ENCODE measurements at regions not wholly inside any gene's neighbourhood (a gene's known extent, or its start where the extent isn't known, plus 50 kb on each side); places are given as distances from the start of the nearest gene placed in this dataset.

DNA sequence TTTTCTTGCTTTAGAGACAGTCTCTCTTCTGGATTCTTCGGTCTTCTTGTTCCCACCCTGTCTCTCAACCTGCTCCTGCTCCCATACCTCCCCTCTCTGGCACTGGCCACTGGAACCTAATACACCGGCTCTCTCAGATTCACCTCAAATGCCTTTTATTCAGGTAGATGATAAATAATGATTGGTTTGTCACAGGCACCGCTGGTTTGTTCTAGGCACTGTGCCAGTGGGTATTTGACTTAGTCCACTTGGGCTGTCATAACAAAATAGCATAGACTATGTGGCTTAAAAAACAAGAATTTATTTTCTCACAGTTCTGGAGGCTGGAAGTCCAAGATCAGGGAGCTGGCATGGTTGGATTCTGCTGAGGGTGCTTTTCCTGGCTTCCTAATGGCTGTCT, 278.2 kb upstream of the STT3B start:
- DNase-seq: no peak

DNA sequence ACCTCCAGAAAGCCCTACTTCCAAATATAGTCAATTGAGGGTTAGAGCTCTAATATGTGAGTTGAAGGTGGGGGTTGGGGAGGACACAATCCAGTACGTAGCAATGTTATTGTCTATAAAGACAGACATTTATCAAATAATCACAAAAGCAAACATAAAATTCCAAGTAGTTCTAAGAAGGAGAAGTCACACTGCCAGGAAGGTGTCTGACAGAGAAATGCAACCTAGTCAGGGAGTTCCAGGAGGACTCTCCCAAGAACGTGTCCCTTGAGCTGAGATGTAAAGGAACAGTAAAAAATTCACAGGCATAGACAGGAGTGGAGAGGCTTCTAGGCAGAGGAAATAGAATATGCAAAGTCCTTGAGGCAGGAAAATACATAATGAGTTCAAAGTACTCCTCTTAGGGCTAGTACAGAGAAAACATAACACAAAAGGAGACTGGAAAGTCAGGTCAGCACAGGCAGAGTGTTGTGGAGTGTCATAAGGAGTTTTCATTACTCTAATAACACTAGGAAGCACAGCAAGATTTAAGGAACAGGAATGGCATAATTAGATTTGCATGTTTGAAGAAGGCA, 277.6 kb upstream of the STT3B start:
- no peak for DNase-seq

DNA sequence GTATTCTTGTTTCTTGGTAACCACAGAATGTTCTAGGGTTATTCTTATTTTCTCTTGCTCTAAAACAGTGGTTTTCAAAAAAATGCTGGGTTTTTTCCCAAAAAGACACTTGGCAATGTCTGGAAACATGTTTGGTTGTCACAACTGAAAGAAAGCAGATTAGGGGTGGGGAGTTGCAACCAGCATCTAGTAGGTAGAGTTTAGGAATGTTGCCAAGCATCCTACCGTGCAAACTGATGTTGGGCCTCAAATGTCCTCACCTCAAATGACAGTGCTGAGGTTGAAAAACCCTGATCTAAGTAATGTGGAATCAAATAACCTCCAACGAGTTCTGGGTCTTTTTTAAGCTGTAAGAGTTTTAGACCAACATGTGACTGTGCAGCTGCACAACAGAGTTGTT, 270.5 kb upstream of the STT3B start:
- DNase-seq: no peak

DNA sequence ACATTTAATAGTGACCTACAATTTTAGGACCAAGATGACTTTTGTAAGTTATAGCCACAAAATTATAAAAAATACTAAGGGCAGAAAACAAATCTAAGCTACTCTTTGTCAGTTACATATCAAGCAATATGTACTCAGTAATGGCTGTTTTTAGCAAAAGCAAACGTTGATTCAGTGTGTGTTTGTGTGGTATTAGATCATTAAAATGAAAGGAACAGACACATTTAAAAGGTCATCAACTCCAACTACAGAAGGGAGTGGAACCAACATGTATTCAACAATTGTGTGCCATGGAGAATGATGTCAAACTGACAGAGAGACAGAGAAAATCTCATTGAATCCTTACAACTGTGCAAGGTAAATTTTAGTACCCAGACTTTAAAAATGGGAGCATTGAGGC, 268.8 kb upstream of the STT3B start:
- no peak for DNase-seq

DNA sequence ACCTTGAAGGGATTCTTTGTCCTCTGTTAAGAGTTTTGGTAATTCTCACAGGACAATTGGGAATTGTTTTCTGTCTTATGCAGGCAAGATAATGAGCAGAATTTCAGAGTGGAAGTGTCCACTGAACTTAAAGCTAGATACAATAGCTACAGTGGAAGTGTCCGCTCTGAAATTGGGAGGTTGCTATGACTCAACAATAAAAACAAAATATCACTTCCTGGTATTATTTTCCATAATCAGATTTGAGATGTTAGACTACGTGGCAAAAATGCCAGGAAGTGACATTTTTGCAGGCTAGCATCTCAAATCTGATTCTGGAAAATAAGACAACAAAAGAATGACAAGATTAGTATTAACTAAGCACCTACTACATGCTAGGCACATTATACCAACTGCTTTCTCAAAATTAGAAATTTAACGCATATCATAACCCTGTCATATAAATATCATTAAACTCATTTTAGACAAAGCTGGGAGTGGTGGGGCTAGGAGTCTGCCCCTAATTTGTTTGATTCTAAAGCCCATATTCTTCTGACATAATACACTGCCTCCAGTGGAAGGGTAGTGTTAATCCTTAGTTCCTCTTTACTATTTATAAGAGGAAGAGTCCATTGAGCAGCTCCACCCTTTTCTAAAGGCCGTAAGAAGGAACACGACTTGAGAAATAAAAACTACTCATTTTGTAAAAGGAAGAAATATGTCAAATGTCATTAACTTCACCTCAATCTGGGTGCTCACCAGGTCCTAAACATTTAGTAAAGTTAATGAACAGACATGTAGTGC, 266.9 kb upstream of the STT3B start:
- no peak for DNase-seq

DNA sequence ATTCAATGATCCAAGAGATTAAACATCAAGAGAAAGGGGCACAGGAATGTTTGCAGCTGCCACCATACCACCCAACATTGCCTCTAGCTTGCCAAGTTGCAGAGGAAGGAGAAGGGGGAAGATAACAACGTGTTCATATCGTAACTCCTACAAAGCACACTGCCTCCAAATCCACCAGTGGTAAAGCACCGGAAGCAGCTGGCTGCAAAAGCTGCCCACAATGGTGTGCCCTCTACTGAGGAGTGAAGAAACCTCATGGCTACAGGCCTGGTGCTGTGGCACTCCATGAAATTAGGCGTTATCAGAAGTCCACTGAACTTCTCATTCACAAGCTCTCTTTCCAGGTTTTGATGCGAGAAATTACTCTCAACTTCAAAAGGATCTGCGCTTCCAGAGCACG, 263.9 kb upstream of the STT3B start:
- no peak for DNase-seq

DNA sequence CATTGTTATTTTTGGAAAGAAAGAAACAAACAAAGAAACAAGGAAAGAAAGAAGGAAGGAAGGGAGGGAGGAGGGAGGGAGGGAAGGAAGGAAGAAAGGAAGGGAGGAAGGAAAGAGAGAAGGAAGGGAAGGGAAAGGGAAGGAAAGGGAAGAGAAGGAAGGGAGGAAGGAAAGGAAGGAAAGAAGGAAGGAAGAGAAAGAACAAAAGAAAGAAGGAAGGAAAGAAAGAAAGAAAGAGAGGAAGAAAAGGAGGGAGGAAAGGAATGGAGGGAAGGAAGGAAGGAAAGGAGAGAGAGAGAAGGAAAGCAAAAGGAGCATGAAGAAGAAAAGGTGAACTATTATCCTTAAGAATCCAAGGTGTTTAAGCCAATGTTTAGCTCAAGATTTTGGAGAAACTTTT, 262.7 kb upstream of the STT3B start:
- no peak for DNase-seq

DNA sequence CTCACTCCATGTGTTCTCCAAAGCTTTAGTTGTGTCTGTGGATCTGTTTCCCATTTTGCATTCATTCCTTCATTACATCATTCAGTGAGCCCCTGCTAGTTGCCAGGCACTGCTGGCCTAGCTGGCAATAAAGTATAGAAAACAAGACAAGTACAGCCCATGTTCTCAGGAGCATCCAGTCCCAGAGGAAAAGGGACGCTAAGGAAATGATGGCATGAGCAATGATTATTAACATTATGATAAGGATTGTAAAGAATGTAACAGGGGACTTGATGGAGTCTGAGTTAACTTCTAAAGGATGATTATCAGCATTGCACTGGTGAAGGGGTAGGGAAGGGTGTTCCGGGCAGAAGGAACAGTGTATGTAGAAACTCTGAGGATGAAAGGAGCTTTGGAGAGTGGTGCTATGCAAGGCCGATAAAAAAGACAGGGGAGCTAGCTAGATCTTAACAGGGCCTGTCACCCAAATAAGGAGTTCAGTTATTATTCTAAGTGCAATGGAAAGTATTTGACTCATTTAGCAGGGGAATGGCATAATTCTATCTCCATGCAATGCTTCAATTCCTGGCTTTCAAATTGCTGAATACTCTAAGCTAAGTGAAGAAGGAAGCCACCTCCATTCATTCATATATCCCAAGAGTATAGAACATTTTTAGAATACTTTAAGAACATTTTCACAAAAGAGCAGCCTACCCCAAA, 258.2 kb upstream of the STT3B start:
- no peak for DNase-seq

DNA sequence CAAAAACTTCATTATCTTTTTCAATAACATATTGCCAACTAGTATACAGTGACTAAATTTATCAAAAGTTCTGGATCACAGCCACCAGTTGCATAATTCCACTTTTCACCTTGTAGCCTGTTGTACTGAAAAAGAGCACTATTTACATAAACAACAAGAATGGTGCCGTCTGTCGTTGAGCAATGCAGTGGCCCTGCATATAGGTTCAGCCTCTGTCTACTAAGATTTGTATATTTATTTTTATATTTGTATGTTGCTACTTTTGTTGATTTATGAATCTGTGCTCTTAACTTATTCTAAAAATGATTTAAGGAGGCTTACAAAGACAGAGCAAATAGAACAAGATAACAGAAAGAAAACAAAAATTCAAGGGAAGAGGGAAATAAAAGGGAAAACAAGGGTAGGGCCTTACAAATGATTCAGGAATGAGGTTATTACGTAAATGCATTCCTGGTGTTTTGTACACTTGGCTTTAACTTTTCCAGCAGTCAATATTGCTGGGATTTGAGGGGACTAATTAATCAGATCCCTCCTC, 257.6 kb upstream of the STT3B start:
- DNase-seq: no peak

DNA sequence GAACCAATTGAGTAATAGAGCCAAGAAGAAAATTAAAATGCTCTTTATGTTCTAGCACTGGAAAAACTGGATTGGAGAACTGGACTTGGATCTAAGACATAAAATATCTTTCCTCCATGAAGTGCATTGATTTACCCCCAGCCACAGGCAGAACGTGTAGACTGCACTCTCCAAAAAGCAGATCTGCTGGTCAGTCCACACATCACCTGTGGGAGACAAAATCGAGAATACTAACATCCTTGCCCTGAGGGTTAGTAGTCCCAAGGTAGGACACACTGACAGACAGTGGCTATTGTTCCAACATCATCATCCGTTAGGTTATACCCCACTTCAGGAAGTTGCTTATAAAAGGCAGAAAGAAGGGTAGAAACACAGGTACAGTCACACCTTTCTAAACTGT, 257.1 kb upstream of the STT3B start:
- no peak for DNase-seq

DNA sequence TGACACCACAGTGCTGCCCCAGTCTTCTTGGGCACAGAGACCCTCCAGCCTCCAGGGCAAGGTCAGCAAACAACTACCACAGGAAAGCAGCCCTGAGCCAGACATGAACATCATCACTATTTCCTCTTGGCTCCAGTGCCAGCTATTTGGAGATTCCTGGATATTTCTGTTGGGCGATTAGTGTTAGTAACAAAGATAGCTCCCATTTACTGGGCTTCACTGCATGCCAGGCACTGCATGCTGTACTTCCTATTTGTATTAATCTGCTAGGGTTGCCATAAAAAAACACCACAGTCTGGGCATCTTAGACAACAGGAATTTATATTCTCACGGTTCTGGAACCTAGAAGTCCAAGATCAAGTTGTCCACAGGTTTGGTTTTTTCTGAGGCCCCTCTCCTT, 255.1 kb upstream of the STT3B start:
- no peak for DNase-seq

DNA sequence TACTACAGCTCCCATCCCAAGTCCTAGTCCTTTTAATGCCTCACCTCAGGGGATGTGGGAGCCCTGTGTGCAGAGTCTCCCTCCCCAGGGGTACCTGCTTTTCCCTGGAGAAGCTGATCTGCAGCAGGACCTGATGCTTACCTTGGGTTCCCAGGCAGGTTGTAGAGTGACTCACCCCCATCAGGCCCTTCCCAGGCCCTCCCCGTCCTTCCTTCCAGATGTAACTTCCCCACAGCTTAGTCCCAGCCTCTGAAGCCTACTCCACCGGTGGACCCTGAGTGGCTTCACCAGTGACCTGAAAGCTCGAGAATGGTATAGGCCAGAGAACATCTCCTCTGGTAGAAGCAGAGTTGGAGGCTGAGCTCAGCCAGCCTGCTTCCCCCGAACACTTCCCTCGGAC, 254.2 kb upstream of the STT3B start:
- DNase-seq: no peak

DNA sequence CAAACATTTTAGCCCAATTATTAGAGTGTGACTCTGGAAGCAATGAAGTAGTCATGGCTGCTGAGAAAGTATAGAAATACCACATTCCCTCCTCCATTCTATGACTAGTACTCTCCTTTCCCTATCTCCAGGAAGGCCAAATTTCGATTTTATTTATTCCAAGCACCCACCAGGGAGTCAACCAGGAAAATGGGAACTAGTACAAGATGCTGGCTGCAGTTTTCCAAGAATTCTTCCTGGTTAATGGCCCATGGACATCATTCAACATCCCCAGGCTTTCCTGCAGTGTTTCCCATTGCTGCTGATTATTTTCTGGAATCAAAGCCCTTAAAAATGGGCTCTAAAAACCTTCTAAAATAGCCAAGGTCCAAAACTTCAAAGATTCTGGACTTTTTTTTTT, 247.9 kb upstream of the STT3B start:
- no peak for DNase-seq

DNA sequence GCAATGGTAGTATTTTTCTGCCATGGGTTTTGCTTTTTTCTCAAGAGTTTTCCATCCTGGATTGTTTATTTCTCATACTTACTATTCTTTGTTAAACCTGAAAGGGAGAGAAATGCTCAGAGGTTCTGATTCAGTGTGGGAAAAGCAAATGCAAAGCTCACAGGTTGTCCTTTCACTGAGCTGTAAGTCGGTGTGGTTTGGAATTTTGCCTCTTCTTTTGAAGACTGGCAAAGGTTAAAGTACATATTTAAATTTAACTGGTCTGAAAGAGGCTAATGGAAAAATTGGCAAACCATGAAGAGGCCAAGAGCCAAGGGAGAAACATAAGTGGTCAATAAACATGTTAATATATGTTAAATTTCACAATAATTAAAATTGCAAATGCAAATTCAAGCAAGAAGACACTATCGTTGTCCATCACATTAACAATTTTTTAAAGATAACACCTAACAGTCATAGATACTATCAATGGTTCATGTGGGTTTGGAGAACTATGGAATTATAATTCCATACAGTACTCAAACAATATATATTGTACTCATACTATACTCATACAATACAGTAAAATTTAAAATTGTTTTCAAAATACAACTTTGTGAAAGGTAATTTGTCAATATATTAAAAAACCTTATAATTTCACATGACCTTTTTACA, 246.8 kb upstream of the STT3B start:
- DNase-seq: no peak

DNA sequence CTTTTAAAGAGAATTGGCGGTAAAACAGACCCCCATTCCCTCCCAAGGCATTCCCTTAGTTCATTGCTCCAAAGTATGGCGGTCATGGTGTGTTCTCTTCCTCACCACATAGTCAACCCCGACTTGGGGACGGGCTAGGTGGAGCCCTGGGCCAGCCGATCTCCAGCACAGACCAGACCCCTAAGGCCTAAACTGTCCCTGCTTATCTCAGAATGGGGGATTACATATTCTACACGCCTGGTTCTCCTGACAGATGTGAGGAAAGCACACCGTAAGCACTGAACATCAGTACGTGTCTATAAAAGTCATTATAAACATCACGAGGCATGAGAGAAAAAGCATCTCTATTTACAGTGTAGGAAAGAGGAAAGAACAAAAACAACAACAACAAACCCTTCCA, 244.5 kb upstream of the STT3B start:
- no peak for DNase-seq

DNA sequence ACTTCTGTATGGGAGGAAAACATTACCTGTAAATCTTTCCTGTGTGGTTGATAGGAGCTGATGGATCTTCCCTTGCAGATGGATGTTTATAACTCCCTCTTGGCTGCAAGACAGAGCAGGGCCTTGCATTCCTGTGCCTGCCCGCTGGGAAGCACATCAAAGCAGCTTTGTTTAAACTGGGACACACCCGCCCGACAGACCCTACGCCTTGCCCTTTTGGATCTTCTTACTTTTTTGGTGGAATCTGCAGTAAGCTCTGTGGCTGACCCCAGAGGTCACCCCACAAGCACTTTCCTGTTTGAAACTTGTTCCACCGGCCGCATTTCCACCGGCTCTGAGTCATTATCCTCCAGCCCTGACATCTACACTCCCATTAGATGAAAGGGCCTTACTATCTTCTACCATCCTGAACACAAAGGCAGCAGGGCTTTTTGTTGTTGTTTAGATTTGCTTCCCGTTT, 244.1 kb upstream of the STT3B start:
- DNase-seq: no peak

DNA sequence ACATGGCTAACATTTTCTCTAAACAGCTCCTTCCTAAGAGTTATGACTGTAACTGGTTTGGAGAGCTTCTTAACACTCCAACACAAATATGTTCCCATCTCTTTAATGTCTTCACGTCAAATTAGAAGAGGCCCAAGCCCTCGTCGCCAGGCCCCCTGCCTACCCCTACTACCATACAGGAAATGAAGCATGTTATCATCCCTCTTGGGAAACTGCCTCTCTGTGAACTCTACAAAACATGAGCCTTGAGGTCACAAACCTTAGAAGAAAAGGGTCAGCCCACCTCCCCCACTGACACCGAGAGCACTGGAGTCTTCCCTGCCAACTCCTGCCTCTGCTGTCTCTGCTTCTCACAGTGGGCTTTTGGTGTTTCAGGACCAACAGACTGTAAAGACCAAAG, 243.1 kb upstream of the STT3B start:
- no peak for DNase-seq

DNA sequence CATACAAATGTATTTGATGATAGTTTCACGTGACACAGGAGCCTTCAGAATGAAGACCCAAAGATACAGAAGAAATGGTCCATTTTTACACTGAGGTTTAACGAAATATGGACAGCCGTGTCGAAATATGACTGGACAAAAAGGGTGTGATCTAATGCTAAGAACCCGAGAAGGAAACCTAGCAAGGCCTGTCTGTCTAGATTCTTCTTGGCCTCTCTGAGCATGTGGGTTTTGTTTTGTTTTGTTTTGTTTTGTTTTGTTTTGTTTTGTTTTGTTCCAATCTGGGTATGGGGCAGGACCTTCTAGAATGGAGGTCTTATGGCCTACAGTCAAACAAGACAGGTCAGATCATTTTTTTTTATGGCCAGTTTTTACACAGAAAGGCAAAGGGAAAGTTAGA, 242.7 kb upstream of the STT3B start:
- no peak for DNase-seq

DNA sequence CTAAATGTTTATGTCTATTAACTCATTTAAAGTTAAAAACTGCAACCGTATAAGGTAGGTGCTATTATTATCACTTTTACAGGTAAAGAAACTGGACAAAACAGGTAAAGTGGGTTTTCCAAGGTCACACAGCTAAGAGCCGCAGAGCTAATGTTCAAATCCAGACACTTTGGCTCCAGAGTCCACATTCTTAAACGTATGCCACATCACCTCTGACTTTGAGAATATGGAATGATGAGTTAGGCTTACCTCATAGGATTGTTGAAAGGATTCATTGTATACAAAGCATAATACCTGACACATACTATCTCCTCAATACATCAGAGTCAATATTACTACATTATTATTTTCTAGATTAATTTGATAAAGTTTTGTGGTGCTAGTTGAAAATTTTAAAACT, 240.9 kb upstream of the STT3B start:
- DNase-seq: no peak

DNA sequence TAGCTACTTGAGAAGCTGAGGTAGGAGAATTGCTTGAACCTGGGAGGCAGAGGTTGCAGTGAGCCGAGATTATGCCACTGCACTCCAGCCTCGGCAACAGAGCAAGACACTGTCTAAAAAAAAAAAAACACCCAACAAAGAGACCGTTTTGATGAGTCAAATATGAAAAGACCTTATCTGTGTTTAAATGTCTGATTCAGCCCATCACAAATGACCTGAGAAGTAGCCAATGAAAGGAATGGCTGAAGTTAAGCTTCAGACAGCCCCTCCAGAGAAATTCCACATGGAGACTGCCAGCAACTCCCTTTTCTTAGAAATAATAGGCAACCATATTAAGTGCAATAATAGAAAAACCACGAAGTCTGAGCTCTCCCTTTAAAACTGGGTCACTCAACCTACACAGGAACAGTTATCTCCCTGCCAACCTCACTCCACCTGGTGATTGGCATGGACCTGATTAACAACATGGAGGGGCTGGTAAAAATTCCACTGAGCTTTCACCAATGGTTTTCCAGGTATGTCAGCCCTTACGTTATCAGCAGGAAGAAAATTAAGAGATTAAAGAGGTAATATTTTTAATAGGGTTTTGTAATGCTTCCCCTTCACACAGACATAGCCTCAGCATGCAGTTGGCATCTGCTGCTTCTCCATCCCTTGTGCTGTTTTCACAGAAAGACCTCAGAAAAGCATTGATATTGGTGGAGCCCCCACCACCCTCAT, 238.1 kb upstream of the STT3B start:
- DNase-seq: no peak

DNA sequence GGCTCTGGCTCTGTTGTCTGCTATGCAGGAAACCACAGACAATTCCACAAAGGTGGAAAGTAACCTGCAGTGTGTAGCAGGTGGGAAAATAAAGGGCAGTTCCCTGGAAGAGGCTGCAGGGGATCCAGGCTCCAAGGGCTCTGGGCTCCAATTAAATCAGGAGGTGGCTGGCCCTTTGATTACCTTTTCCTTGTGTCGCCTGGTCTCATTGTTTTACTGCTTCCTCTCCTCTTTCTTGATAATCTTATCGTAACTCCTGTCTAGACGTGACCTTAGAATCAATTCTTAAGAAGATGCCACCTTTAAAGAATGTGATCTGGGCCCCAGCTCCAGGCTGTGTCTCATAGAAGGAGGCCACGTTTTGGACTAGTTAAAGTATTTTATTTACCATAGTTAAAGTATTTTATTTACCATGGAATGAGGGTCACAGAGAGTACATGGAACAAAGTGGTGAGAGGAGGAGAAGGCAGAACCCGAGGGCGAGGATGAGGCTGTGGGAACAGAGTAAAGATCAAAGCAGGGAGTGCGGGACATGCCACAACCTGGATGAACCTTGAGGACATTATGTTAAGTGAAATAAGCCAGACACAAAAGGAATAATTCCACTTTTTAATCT, 237.5 kb upstream of the STT3B start:
- DNase-seq: no peak

DNA sequence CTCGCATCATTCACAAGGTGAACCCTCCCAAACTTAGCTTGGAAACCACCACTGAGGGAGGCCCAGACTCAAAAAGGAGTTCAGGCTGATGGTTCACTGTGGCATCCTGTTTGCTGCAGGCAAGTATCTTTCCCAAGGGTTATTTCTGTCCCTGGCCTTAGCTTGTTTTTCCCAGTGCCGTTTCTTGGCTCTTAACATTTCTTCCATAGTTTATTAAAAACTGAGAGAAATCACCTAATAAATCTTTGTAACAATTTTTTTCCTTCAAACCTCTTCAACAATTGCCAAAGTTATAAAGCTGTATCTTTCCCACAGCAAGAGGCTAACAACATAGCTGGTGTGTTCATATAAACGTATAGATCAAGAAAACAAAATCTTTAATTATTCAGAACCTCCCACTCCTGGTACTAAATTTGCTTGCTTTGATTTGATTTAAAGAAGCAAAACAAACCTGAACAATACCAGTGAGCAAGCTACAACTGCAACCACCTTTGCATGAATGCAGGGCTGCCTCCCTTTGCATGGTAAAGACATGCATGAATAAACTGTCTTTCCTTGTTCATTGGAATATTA, 234.9 kb upstream of the STT3B start:
- DNase-seq: no peak
